Activated CD8-positive, alpha-beta T cell treated with anti-CD3 and anti-CD28 coated beads for 36 hours (primary cell): ENCODE measurements at regions not wholly inside any gene's neighbourhood (a gene's known extent, or its start where the extent isn't known, plus 50 kb on each side); places are given as distances from the start of the nearest gene placed in this dataset.

ENCODE experiments used
- ATAC-seq: fragments of 200-7000 bp; cut with Tn5 transposase; one replicate; pipeline ENCODE4 v1.10.0; 2021; ENCODE audit warnings: mild to moderate bottlenecking, moderate library complexity
- CTCF ChIA-PET: fragments of 350-600 bp; sonication (Branson Sonifier 250); formaldehyde crosslinking; loops from one replicate; lab custom pipeline; 2021; ENCODE audit warnings: antibody characterized with exemption; lab: Charles Lee
- POLR2A ChIA-PET: fragments of 350-600 bp; sonication (Branson Sonifier 250); formaldehyde crosslinking; loops from one replicate; lab custom pipeline; 2021; ENCODE audit warnings: antibody characterized with exemption; lab: Charles Lee
- DNase-seq: peaks from one replicate; pipeline ENCODE4 v3.0.0-alpha.2; 2020
- H3K27ac Mint-ChIP-seq: one replicate; pipeline ENCODE4 v1.8.0; 2021; ENCODE audit warnings: mild to moderate bottlenecking, mixed read lengths
- H3K27me3 Mint-ChIP-seq: one replicate; pipeline ENCODE4 v1.8.0; 2021; ENCODE audit warnings: mixed read lengths
- H3K36me3 Mint-ChIP-seq: one replicate; pipeline ENCODE4 v1.8.0; 2021; ENCODE audit warnings: low read depth, mixed read lengths
- H3K4me1 Mint-ChIP-seq: one replicate; pipeline ENCODE4 v1.8.0; 2021; ENCODE audit warnings: low read depth, mixed read lengths
- H3K4me3 Mint-ChIP-seq: one replicate; pipeline ENCODE4 v1.8.0; 2021; ENCODE audit warnings: mild to moderate bottlenecking, moderate library complexity, mixed read lengths
- H3K9me3 Mint-ChIP-seq: one replicate; pipeline ENCODE4 v1.8.0; 2021; ENCODE audit warnings: mixed read lengths
- intact Hi-C: fragments of 100-400 bp; cut with micrococcal nuclease; formaldehyde crosslinking; loops from one replicate; pipeline ENCODE4 v1.10.0; 2022
- TF ChIP-seq, protein P1 (sequence below): fragments of 200-600 bp; IDR thresholded peaks from one replicate; pipeline ENCODE4 v1.8.0; 2022; ENCODE audit warnings: antibody characterized with exemption, mild to moderate bottlenecking

DNA sequence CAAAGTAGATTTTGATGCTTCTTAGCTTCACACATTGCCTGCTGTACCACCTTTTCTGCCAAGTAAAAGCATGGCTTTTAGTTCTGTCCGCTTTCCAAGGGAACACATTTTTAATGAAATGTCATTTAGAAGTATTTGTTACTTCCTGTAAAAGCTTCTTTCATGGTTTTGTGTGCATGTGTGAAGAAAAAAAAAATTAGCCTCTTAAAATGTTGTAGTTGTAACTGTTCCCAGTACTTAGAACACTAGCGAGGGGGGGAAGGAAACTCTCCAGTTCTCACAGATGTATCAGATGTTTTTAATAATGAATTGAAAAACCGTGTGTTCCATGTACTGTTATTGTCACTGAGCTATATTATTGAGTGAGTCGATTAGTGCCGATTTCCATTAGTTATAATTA, 568.3 kb upstream of the ADGRL2 start:
- no peaks in the 10 kb centered on the region for H3K9me3 Mint-ChIP-seq
- H3K36me3 Mint-ChIP-seq: no peaks in the 10 kb centered on the region
- POLR2A ChIA-PET: no interaction called here
- no peaks in the 10 kb centered on the region for H3K4me1 Mint-ChIP-seq
- ATAC-seq (no peak), DNase-seq (no peak)
- no peak overlapping the region for H3K27ac Mint-ChIP-seq
- CTCF ChIA-PET: no interaction called here
- TF ChIP-seq, protein P1, sequence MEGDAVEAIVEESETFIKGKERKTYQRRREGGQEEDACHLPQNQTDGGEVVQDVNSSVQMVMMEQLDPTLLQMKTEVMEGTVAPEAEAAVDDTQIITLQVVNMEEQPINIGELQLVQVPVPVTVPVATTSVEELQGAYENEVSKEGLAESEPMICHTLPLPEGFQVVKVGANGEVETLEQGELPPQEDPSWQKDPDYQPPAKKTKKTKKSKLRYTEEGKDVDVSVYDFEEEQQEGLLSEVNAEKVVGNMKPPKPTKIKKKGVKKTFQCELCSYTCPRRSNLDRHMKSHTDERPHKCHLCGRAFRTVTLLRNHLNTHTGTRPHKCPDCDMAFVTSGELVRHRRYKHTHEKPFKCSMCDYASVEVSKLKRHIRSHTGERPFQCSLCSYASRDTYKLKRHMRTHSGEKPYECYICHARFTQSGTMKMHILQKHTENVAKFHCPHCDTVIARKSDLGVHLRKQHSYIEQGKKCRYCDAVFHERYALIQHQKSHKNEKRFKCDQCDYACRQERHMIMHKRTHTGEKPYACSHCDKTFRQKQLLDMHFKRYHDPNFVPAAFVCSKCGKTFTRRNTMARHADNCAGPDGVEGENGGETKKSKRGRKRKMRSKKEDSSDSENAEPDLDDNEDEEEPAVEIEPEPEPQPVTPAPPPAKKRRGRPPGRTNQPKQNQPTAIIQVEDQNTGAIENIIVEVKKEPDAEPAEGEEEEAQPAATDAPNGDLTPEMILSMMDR: no peak
- intact Hi-C loops: no loop called here
- no peaks in the 10 kb centered on the region for H3K27me3 Mint-ChIP-seq
- no peak overlapping the region for H3K4me3 Mint-ChIP-seq

DNA sequence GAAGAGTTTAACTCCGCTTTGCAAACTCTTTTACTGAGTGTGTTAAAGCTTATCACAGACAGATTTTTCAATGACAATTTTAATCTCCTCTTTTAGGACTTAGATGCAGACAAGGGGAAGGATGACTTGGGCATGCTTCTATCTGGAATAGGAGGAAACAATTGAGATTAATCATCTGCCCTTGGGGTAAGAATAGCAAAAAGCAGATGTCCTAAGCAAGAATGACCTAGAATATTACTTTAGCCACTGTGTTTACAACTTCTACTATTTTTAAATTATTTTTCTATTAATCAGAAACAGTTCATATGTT, 569.0 kb upstream of the ADGRL2 start:
- H3K27ac Mint-ChIP-seq: no peak overlapping the region
- H3K27me3 Mint-ChIP-seq: no peaks in the 10 kb centered on the region

DNA sequence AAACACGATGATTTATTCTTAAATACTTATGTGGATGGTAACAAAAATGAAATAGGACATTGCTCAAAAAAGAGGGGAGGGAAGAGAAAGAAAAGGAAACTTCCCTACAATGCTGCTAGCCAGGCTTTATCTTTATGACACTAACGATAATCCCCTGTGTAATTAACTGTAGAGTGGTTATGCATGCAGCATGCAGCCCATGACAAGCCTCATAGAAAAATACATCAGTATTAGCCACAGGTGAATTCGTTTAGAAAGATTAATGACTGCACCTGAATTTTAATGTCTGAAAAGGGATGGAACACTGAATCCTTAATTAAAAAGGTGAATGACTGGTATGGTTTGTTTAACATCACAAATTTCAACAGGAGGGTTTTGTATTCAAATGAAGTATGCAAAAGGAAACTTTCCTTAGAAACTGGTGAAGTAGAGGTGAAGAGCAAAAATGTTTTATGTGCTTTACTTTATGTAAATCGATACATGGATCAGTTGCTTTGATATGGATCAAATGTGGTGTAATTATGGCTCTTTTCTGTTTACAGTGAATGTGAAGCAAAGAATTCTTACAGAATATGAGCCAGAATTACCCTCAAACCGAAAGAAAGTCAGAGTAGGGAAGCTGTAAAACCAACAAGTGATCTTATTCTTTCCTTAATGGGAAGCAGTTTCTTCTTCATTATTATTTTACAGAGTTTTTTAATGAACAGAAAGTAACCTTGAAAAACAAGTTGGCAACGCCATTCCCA, 569.6 kb upstream of the ADGRL2 start:
- no peaks in the 10 kb centered on the region for H3K4me1 Mint-ChIP-seq
- H3K27me3 Mint-ChIP-seq: no peaks in the 10 kb centered on the region
- H3K36me3 Mint-ChIP-seq: no peaks in the 10 kb centered on the region
- ATAC-seq: no peak
- TF ChIP-seq, protein P1: no peak
- no peaks in the 10 kb centered on the region for H3K9me3 Mint-ChIP-seq
- no peak overlapping the region for H3K27ac Mint-ChIP-seq
- no peak for DNase-seq
- ChIA-PET CTCF (no interaction called here), POLR2A (no interaction called here)
- H3K4me3 Mint-ChIP-seq: no peak overlapping the region
- intact Hi-C loops: no loop called here

More for the DNA sequence above, 569.0 kb upstream of the ADGRL2 start:
- intact Hi-C loops: no loop called here
- no peaks in the 10 kb centered on the region for H3K9me3 Mint-ChIP-seq
- no peaks in the 10 kb centered on the region for H3K36me3 Mint-ChIP-seq
- CTCF ChIA-PET: no interaction called here
- POLR2A ChIA-PET: no interaction called here
- no peaks in the 10 kb centered on the region for H3K4me1 Mint-ChIP-seq
- no peak for ATAC-seq
- TF ChIP-seq, protein P1: no peak
- DNase-seq: no peak
- H3K4me3 Mint-ChIP-seq: no peak overlapping the region

DNA sequence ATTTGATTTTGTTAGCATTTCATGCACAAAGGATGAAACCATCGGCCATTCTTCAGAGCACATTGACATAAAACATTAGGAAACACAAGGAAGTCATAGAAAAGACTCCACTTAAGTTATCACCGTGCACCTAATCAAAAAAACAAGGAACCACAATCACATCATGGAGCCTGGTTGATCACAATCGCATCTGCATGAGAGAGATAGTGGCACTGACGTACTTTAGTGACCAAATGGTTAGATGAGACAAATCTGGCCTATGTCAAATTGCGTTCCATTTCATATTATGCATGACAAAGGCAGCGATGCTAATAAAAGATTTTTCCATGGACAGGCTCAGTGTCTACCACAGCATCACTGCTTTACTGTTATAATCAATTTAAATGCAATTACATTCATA, 571.8 kb upstream of the ADGRL2 start:
- no peak for DNase-seq
- intact Hi-C loops: no loop called here
- no peak overlapping the region for H3K4me3 Mint-ChIP-seq
- no peak for ATAC-seq
- H3K4me1 Mint-ChIP-seq: no peaks in the 10 kb centered on the region
- H3K27ac Mint-ChIP-seq: no peak overlapping the region
- H3K9me3 Mint-ChIP-seq: no peaks in the 10 kb centered on the region
- CTCF ChIA-PET: no interaction called here
- POLR2A ChIA-PET: no interaction called here
- TF ChIP-seq, protein P1: no peak
- no peaks in the 10 kb centered on the region for H3K27me3 Mint-ChIP-seq
- no peaks in the 10 kb centered on the region for H3K36me3 Mint-ChIP-seq

DNA sequence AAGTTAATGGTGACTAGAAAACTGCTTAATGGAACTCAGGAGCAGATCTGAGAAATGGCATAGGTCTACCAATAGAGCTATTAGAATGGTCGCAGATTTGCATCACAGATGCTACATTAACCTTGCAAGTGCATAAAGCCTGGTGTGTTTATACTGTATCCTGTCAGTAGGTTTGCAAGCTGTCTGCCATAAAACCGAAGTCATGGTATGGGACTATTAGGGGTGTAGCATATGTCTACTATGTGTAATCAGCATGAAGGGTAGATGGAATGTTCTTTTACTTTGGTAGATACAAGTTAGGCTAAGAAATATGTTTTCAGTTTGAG, 574.2 kb upstream of the ADGRL2 start:
- DNase-seq (no peak), ATAC-seq (no peak)
- no peak overlapping the region for H3K4me3 Mint-ChIP-seq
- no peak overlapping the region for H3K27ac Mint-ChIP-seq
- TF ChIP-seq, protein P1: no peak
- H3K4me1 Mint-ChIP-seq: no peaks in the 10 kb centered on the region
- ChIA-PET CTCF (no interaction called here), POLR2A (no interaction called here)
- no peaks in the 10 kb centered on the region for H3K9me3 Mint-ChIP-seq
- no peaks in the 10 kb centered on the region for H3K27me3 Mint-ChIP-seq
- intact Hi-C loops: no loop called here
- no peaks in the 10 kb centered on the region for H3K36me3 Mint-ChIP-seq
